Lung (tissue), 11 donors: ENCODE measurements at regions not wholly inside any gene's neighbourhood (a gene's known extent, or its start where the extent isn't known, plus 50 kb on each side); places are given as distances from the start of the nearest gene placed in this dataset.
A peak's percentile ranks its signal among the peaks of the same experiment; 100 is the strongest.

Experiments used
- ATAC-seq: fragments of 200-7000 bp; cut with Tn5 transposase; one replicate; pipeline ENCODE4 v1.9.1; 2020; ENCODE audit warnings: moderate number of reproducible peaks; ENCODE audit not compliant: insufficient read depth, low FRiP score
- DNase-seq, 3 donors: peaks; one replicate each; pipeline ENCODE4 v3.0.0-alpha.2; 2013 to 2017
- H3K27ac ChIP-seq, 2 donors: one replicate each; pipeline ENCODE4 v1.5.1; 2013; ENCODE audit warnings: mild to moderate bottlenecking in 2 of 2, moderate library complexity in 2 of 2, control low read depth in 1 of 2, inconsistent platforms in 1 of 2, low read depth in 1 of 2, low read length in 1 of 2
- H3K27me3 ChIP-seq, 3 donors: one replicate each; pipeline ENCODE4 v1.5.1; 2013; ENCODE audit warnings: low read length in 2 of 3; ENCODE audit not compliant: control insufficient read depth in 3 of 3, insufficient read depth in 3 of 3
- H3K36me3 ChIP-seq, 4 donors: one replicate each; pipeline ENCODE4 v1.5.1; 2013; ENCODE audit warnings: low read length in 4 of 4, mild to moderate bottlenecking in 1 of 4, moderate library complexity in 1 of 4; ENCODE audit not compliant: control insufficient read depth in 4 of 4, insufficient read depth in 4 of 4
- H3K4me1 ChIP-seq, 5 donors: one replicate each; pipeline ENCODE4 v1.5.1; 2013; ENCODE audit warnings: low read length in 5 of 5, mild to moderate bottlenecking in 2 of 5, moderate library complexity in 1 of 5; ENCODE audit not compliant: control insufficient read depth in 5 of 5, insufficient read depth in 5 of 5
- H3K4me3 ChIP-seq: one replicate; pipeline ENCODE4 v1.5.1; 2013; ENCODE audit warnings: mild to moderate bottlenecking, control low read depth, moderate library complexity
- H3K9ac ChIP-seq, 2 donors: one replicate each; pipeline ENCODE4 v1.5.1; 2013; ENCODE audit warnings: low read length in 2 of 2, control low read depth in 1 of 2; ENCODE audit not compliant: insufficient read depth in 1 of 2
- H3K9me3 ChIP-seq, 4 donors: one replicate each; pipeline ENCODE4 v1.5.1; 2013; ENCODE audit warnings: low read length in 3 of 4, mild to moderate bottlenecking in 1 of 4, moderate library complexity in 1 of 4; ENCODE audit not compliant: control insufficient read depth in 4 of 4, insufficient read depth in 3 of 4
- WGBS, 2 donors: extraction: QIAGEN DNeasy Blood & Tissue Kit; methylation state at CpG; one replicate each; pipeline ENCODE4 v1.1.7; 2013; 5-methylcytosine and 5-hydroxymethylcytosine counted together
- TF ChIP-seq, protein P1 (sequence below): IDR thresholded peaks from 2 replicates; pipeline ENCODE4 v1.5.1; 2012; ENCODE audit warnings: mild to moderate bottlenecking; ENCODE audit errors: control extremely low read depth, extremely low read depth
- donor health status: control.
- donor health status: control.
- donor health status: Bipolar disorder and iron deficiency.
- donor health status: healthy.
- donor health status: DM: yes; HTN: yes; CAD: no.

DNA sequence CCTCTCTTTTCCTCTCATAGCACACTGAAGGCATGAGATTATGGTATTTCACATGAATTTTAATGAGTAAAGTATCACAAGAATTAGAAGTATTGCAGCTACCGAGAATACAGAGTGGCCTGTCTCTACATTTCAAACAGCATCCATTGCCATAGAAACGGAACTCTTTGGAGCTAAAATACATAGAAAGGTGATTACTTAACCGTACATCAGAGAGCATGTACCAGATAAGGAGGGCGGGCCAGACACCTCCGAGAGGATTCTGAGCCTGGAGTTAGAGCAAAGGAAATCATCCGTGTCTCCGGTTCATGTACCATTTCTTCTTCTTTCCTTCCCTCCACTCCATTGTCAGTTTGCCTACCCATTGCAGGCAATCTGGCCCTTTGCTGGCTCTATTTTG, 196.7 kb downstream of the KLF6 start:
- DNase-seq (no peak), ATAC-seq (no peak)
- H3K27ac ChIP-seq, result no peak overlapping the region
- no peak overlapping the region for H3K4me3 ChIP-seq
- TF ChIP-seq, protein P1, sequence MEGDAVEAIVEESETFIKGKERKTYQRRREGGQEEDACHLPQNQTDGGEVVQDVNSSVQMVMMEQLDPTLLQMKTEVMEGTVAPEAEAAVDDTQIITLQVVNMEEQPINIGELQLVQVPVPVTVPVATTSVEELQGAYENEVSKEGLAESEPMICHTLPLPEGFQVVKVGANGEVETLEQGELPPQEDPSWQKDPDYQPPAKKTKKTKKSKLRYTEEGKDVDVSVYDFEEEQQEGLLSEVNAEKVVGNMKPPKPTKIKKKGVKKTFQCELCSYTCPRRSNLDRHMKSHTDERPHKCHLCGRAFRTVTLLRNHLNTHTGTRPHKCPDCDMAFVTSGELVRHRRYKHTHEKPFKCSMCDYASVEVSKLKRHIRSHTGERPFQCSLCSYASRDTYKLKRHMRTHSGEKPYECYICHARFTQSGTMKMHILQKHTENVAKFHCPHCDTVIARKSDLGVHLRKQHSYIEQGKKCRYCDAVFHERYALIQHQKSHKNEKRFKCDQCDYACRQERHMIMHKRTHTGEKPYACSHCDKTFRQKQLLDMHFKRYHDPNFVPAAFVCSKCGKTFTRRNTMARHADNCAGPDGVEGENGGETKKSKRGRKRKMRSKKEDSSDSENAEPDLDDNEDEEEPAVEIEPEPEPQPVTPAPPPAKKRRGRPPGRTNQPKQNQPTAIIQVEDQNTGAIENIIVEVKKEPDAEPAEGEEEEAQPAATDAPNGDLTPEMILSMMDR, result no peak
- H3K4me1 ChIP-seq, result peaks cover 0 to 4% (median 0%) of the 10 kb centered on the region in 5 donors
- no peaks in the 10 kb centered on the region for H3K9me3 ChIP-seq
- WGBS, 2 donors, result 81% methylated on average over 7 of the region's 7 CpGs
- H3K27me3 ChIP-seq, result no peaks in the 10 kb centered on the region
- H3K36me3 ChIP-seq, result no peaks in the 10 kb centered on the region
- H3K9ac ChIP-seq, result no peak overlapping the region

DNA sequence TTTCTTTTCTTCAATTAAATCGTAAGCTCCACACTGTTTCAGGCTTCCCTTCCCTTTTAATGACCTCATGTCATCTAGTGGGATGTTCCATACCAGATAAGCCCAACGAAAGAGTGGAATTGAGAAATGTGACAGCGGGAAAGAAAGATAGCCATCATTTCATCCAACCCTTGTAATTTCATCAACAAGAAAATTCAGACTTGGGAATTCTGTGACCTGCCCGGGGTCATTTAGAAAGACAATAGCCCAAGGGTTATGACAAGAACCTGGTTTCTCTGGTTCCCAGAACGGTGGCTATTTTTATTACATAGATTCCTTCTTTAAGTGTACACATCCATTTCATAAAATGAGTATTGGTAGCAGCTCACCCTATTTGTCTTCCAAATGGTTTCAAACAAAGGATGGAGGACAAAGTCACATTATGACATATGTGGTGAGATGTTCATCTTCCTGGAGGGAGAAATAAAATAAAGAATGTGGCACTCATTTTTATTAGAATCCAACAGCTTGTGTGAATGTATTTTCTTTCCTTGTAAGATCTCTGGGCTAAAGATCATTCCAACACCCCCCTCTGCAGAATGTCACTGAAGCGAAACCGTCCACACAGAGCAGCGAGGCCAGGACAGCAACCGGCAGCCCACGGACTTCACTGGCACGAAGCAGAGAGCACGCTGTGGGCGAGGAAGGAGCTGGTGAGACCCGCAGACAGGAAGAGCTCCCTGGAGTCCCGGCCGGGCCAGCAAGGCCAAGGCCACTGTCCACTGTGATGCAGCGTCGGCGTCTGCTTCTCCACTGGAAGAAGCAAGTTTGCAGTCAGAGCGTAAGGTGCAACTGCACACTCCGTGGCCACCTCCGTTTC, 199.9 kb downstream of the KLF6 start:
- Histone ChIP-seq H3K9ac (no peak overlapping the region), H3K36me3 (no peaks in the 10 kb centered on the region), H3K4me1 (peaks cover 0 to 4% (median 0%) of the 10 kb centered on the region in 5 donors), H3K27me3 (no peaks in the 10 kb centered on the region), H3K27ac (no peak overlapping the region), H3K9me3 (no peaks in the 10 kb centered on the region), H3K4me3 (no peak overlapping the region)
- DNase-seq (no peak), ATAC-seq (no peak)
- TF ChIP-seq, protein P1, result no peak
- 85 to 92% methylated on average over 22 of the region's 22 CpGs for WGBS, 2 donors

DNA sequence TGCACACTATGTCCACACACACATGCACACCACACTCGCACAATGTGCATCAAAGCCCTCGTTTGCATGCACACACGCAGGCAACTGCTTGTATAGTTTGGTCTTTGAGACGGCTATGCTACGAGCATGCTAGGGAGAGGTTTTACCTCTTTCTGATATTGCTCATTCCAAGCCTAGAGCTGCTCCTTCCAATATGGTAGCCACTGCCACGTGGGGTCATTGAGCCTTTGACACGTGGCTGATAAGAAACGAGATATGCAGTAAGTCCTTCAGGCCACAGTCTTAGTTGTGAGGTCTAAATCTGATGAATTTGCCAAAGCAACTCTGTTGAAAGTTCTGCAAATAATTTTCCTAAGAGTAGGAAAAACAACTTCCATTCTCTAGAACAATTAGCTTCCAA, 204.4 kb downstream of the KLF6 start:
- TF ChIP-seq, protein P1, result no peak

DNA sequence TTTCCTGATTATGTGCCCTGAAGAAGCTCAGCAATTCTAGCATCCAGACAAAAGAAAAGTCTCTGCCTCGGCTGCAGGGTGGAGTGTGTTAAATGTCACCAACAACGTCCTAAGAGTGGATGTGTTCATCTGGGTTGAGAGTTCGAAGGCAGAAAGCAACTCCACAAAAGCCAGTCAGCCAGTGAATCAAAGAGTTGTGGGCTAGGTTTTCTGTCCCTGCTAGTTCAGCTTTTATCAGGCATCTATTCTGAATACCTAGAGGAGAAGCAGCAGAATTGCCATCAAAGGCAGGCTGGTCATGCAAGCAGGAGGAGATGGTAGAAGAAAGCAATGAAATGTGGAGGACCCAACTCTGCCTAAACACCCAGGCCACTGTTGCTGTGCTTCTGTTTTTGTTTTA, 205.2 kb downstream of the KLF6 start:
- no peak for ATAC-seq
- H3K9ac ChIP-seq, result no peak overlapping the region
- DNase-seq, result peak in 1 of 3 donors; percentile 26
- H3K4me1 ChIP-seq, result peaks cover 0 to 3% (median 0%) of the 10 kb centered on the region in 5 donors
- H3K36me3 ChIP-seq, result no peaks in the 10 kb centered on the region
- no peaks in the 10 kb centered on the region for H3K9me3 ChIP-seq
- H3K4me3 ChIP-seq, result no peak overlapping the region
- TF ChIP-seq, protein P1, result no peak
- no peaks in the 10 kb centered on the region for H3K27me3 ChIP-seq
- WGBS, 2 donors, result 30 to 40% methylated on average over 3 of the region's 3 CpGs
- H3K27ac ChIP-seq, result no peak overlapping the region

More for the DNA sequence above, 204.4 kb downstream of the KLF6 start:
- no peaks in the 10 kb centered on the region for H3K36me3 ChIP-seq
- no peak overlapping the region for H3K27ac ChIP-seq
- H3K4me3 ChIP-seq, result no peak overlapping the region
- no peak for ATAC-seq
- no peak overlapping the region for H3K9ac ChIP-seq
- H3K9me3 ChIP-seq, result no peaks in the 10 kb centered on the region
- DNase-seq, result no peak
- peaks cover 0 to 3% (median 0%) of the 10 kb centered on the region in 5 donors for H3K4me1 ChIP-seq
- 79 to 92% methylated on average over 8 of the region's 8 CpGs for WGBS, 2 donors
- no peaks in the 10 kb centered on the region for H3K27me3 ChIP-seq
